DOHH2 (cell line): ENCODE measurements at regions not wholly inside any gene's neighbourhood (a gene's known extent, or its start where the extent isn't known, plus 50 kb on each side); places are given as distances from the start of the nearest gene placed in this dataset.

Experiments
- H3F3A ChIP-seq: fragments of 200-600 bp; sonication (generic), shearing (Covaris generic); 2 replicates; pipeline ENCODE4 v1.6.0; 2016; ENCODE audit warnings: antibody characterized with exemption, mild to moderate bottlenecking; ENCODE audit not compliant: control insufficient read depth, insufficient read depth
- H3K27ac ChIP-seq: fragments of 200-600 bp; sonication (generic); 2 replicates; pipeline ENCODE4 v1.5.1; 2014; ENCODE audit warnings: low read depth, mild to moderate bottlenecking, low read length, moderate library complexity
- H3K27me3 ChIP-seq: fragments of 200-600 bp; sonication (generic); 2 replicates; pipeline ENCODE4 v1.6.1; 2014; ENCODE audit warnings: mild to moderate bottlenecking, low read length, mixed read lengths; ENCODE audit not compliant: control insufficient read depth
- H3K36me3 ChIP-seq: fragments of 200-600 bp; sonication (generic); 2 replicates; pipeline ENCODE4 v1.6.1; 2014; ENCODE audit warnings: mild to moderate bottlenecking, low read length, moderate library complexity, mixed read lengths; ENCODE audit not compliant: control insufficient read depth
- H3K4me1 ChIP-seq: fragments of 200-600 bp; sonication (generic); 2 replicates; pipeline ENCODE4 v1.6.1; 2014; ENCODE audit warnings: mild to moderate bottlenecking, low read length, mixed read lengths; ENCODE audit not compliant: control insufficient read depth
- H3K4me2 ChIP-seq: fragments of 200-600 bp; sonication (generic); 2 replicates; pipeline ENCODE4 v1.6.0; 2014; ENCODE audit warnings: mild to moderate bottlenecking, low read length, moderate library complexity
- H3K4me3 ChIP-seq: fragments of 200-600 bp; sonication (generic); 2 replicates; pipeline ENCODE4 v1.5.1; 2014; ENCODE audit warnings: mild to moderate bottlenecking, low read length, mixed read lengths
- H3K79me2 ChIP-seq: fragments of 200-600 bp; sonication (generic); 2 replicates; pipeline ENCODE4 v1.6.1; 2014; ENCODE audit warnings: mild to moderate bottlenecking, low read length, mixed read lengths; ENCODE audit not compliant: control insufficient read depth
- H3K9me2 ChIP-seq: fragments of 200-600 bp; sonication (generic); replicated peaks from 2 replicates; pipeline ENCODE4 v1.6.1; 2014; ENCODE audit warnings: mild to moderate bottlenecking, low read length, mixed read lengths; ENCODE audit not compliant: control insufficient read depth
- H3K9me3 ChIP-seq: fragments of 200-600 bp; sonication (generic); 2 replicates; pipeline ENCODE4 v1.6.1; 2014; ENCODE audit warnings: antibody characterized with exemption, low read length, mixed read lengths; ENCODE audit not compliant: control insufficient read depth, insufficient read depth
- H4K20me1 ChIP-seq: fragments of 200-600 bp; sonication (generic); 2 replicates; pipeline ENCODE4 v1.6.0; 2014; ENCODE audit warnings: low read depth, mild to moderate bottlenecking, antibody characterized with exemption, low read length, moderate library complexity; ENCODE audit not compliant: control insufficient read depth, insufficient read depth
- EZH2phosphoT487 ChIP-seq: fragments of 200-600 bp; sonication (generic); IDR thresholded peaks from 2 replicates; pipeline ENCODE4 v1.6.1; 2017; ENCODE audit warnings: borderline replicate concordance, mild to moderate bottlenecking, antibody characterized with exemption, low read length, moderate library complexity, mixed read lengths
- TF ChIP-seq, protein P1 (sequence below): fragments of 200-600 bp; sonication (generic); IDR thresholded peaks from one replicate; pipeline ENCODE4 v1.5.1; 2014; ENCODE audit warnings: antibody characterized with exemption, mild to moderate bottlenecking, low read depth, low read length; ENCODE audit not compliant: poor library complexity, severe bottlenecking

- Histone ChIP-seq H3K27ac (no peak overlapping the region), H4K20me1 (no peaks in the 10 kb centered on the region), H3K9me3 (no peaks in the 10 kb centered on the region), H3K4me1 (peaks cover 7% of the 10 kb centered on the region), H3K27me3 (no peaks in the 10 kb centered on the region), H3K79me2 (no peaks in the 10 kb centered on the region), H3K36me3 (no peaks in the 10 kb centered on the region), H3F3A (no peaks in the 10 kb centered on the region), H3K4me2 (no peak overlapping the region), H3K9me2 (no peaks in the 10 kb centered on the region), H3K4me3 (no peak overlapping the region)
- TF ChIP-seq, protein P1, sequence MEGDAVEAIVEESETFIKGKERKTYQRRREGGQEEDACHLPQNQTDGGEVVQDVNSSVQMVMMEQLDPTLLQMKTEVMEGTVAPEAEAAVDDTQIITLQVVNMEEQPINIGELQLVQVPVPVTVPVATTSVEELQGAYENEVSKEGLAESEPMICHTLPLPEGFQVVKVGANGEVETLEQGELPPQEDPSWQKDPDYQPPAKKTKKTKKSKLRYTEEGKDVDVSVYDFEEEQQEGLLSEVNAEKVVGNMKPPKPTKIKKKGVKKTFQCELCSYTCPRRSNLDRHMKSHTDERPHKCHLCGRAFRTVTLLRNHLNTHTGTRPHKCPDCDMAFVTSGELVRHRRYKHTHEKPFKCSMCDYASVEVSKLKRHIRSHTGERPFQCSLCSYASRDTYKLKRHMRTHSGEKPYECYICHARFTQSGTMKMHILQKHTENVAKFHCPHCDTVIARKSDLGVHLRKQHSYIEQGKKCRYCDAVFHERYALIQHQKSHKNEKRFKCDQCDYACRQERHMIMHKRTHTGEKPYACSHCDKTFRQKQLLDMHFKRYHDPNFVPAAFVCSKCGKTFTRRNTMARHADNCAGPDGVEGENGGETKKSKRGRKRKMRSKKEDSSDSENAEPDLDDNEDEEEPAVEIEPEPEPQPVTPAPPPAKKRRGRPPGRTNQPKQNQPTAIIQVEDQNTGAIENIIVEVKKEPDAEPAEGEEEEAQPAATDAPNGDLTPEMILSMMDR = no peak
- TF ChIP-seq EZH2phosphoT487 = no peak
These were observed 294.9 kb downstream of the MAP2K6 start for GRCh38 chr17:69709441-69709840.

DNA sequence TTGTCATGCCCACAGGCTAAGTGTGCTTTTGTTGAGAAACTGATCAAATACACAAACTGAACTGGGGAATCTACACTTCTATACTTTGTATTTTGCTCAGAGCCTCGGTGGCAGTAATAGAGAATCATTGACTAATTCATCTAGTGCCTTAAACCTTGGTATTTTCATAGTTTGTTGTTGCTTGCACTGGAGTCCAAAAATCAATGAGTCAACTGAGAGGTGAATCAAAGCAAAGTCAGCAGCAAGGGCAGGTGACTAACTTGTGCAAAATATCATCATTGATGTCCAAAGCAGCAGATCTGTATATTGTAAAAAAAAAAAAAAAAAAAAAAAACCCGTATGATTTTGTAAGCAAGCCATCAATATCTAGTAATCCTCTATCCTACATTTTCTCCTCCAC is 296.4 kb downstream of the MAP2K6 start:
- H3K27me3 ChIP-seq = no peaks in the 10 kb centered on the region
- no peaks in the 10 kb centered on the region for H3K79me2 ChIP-seq
- TF ChIP-seq, protein P1 = no peak
- TF ChIP-seq EZH2phosphoT487 = no peak
- no peaks in the 10 kb centered on the region for H3F3A ChIP-seq
- H3K4me3 ChIP-seq = no peak overlapping the region
- H3K9me3 ChIP-seq = no peaks in the 10 kb centered on the region
- no peaks in the 10 kb centered on the region for H4K20me1 ChIP-seq
- H3K36me3 ChIP-seq = no peaks in the 10 kb centered on the region
- no peaks in the 10 kb centered on the region for H3K4me1 ChIP-seq
- no peak overlapping the region for H3K27ac ChIP-seq
- no peaks in the 10 kb centered on the region for H3K9me2 ChIP-seq
- H3K4me2 ChIP-seq = no peak overlapping the region

DNA sequence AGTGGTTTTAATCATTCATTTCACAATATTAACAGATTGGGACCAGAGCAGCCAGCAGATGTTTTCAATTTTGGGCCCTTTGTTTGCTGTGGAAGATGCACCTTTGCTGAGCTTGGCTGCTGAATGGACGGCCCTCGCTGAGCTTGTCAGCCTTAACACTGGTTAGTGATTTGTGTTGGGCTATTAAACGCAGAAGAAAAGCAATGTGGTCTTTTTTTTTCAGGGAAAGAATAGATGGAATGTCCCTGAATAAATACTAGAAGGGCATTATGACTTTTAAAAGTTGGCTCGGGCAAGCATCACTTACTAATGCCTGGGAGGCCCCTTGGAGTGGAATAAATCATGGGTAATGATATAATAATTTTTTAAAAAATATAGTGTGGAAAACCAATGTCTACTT is 297.0 kb downstream of the MAP2K6 start:
- Histone ChIP-seq H3K27me3 (no peaks in the 10 kb centered on the region), H3K9me3 (no peaks in the 10 kb centered on the region), H3F3A (no peaks in the 10 kb centered on the region), H3K9me2 (no peaks in the 10 kb centered on the region), H3K4me3 (no peak overlapping the region), H3K4me2 (no peak overlapping the region), H3K36me3 (no peaks in the 10 kb centered on the region), H4K20me1 (no peaks in the 10 kb centered on the region), H3K27ac (no peak overlapping the region), H3K4me1 (no peaks in the 10 kb centered on the region), H3K79me2 (no peaks in the 10 kb centered on the region)
- TF ChIP-seq, protein P1 = no peak
- TF ChIP-seq EZH2phosphoT487 = no peak
